GM12878 (cell line): ENCODE measurements at regions not wholly inside any gene's neighbourhood (a gene's known extent, or its start where the extent isn't known, plus 50 kb on each side); places are given as distances from the start of the nearest gene placed in this dataset.

Experiments used
- BACH1 ChIP-seq: fragments of 450-650 bp; IDR thresholded peaks from 2 replicates; pipeline ENCODE4 v1.6.1; 2017; ENCODE audit warnings: mild to moderate bottlenecking, borderline replicate concordance
- BHLHE40 ChIP-seq, 2 experiments: fragments of 450-650 bp in 1 of 2; IDR thresholded peaks; 2 replicates each; pipeline ENCODE4 v1.6.1; 2011 to 2017; ENCODE audit warnings: low read depth in 2 of 2, borderline replicate concordance in 1 of 2, improper control_type of control experiment in 1 of 2, low read length in 1 of 2, mild to moderate bottlenecking in 1 of 2
- BRCA1 ChIP-seq: IDR thresholded peaks from 2 replicates; pipeline ENCODE4 v1.6.1; 2011; ENCODE audit warnings: low read depth, low read length, improper control_type of control experiment
- CBFB ChIP-seq: IDR thresholded peaks from 2 replicates; pipeline ENCODE4 v1.6.1; 2016; ENCODE audit warnings: antibody characterized with exemption, low read depth
- EP300 ChIP-seq, 2 experiments: fragments of 150-350 bp in 1 of 2; IDR thresholded peaks; 2 replicates each; pipeline ENCODE4 v1.6.1; 2011 to 2012; ENCODE audit warnings: low read depth in 2 of 2, low read length in 2 of 2, borderline replicate concordance in 1 of 2, improper control_type of control experiment in 1 of 2, inconsistent platforms in 1 of 2; ENCODE audit not compliant: control insufficient read depth in 1 of 2
- IKZF1 ChIP-seq: fragments of 450-650 bp; conservative IDR thresholded peaks from 2 replicates; pipeline ENCODE4 v1.6.1; 2017; ENCODE audit warnings: antibody characterized with exemption, mild to moderate bottlenecking
- IKZF2 ChIP-seq, 2 experiments: fragments of 450-650 bp; IDR thresholded peaks; 2 replicates each; pipeline ENCODE4 v1.6.1; 2017; ENCODE audit warnings: mild to moderate bottlenecking in 2 of 2, moderate library complexity in 2 of 2
- JUNB ChIP-seq: IDR thresholded peaks from 2 replicates; pipeline ENCODE4 v1.6.1; 2016; ENCODE audit warnings: antibody characterized with exemption, mild to moderate bottlenecking
- MLLT1 ChIP-seq: fragments of 450-650 bp; IDR thresholded peaks from 2 replicates; pipeline ENCODE4 v1.6.1; 2016; ENCODE audit warnings: mild to moderate bottlenecking
- MTA3 ChIP-seq: IDR thresholded peaks from 2 replicates; pipeline ENCODE4 v1.6.1; 2012; ENCODE audit warnings: low read length, inconsistent platforms, borderline replicate concordance
- NKRF ChIP-seq: fragments of 450-650 bp; conservative IDR thresholded peaks from 2 replicates; pipeline ENCODE4 v1.6.1; 2017; ENCODE audit warnings: mild to moderate bottlenecking, moderate library complexity
- PBX3 ChIP-seq: IDR thresholded peaks from 2 replicates; pipeline ENCODE4 v1.6.1; 2011; ENCODE audit warnings: mild to moderate bottlenecking, low read depth, low read length, moderate library complexity; ENCODE audit not compliant: insufficient replicate concordance
- SP1 ChIP-seq: IDR thresholded peaks from one replicate; pipeline ENCODE4 v1.6.1; 2011; ENCODE audit warnings: low read depth, low read length
- SPI1 ChIP-seq: IDR thresholded peaks from 2 replicates; pipeline ENCODE4 v1.6.1; 2011; ENCODE audit warnings: low read depth, mild to moderate bottlenecking, low read length, moderate library complexity, borderline replicate concordance; ENCODE audit not compliant: insufficient read depth
- TCF12 ChIP-seq: IDR thresholded peaks from 2 replicates; pipeline ENCODE4 v1.6.1; 2011; ENCODE audit warnings: low read depth, mild to moderate bottlenecking, low read length
- WRNIP1 ChIP-seq: IDR thresholded peaks from 2 replicates; pipeline ENCODE4 v1.6.1; 2011; ENCODE audit warnings: low read depth, low read length, improper control_type of control experiment, borderline replicate concordance
- ZBTB11 ChIP-seq: fragments of 450-650 bp; formaldehyde crosslinking; IDR thresholded peaks from 2 replicates; pipeline ENCODE4 v1.5.0; 2022; ENCODE audit warnings: mild to moderate bottlenecking, missing genetic modification characterization
- ZNF384 ChIP-seq: IDR thresholded peaks from 2 replicates; pipeline ENCODE4 v1.6.1; 2012; ENCODE audit warnings: low read depth, mild to moderate bottlenecking, low read length, improper control_type of control experiment, borderline replicate concordance
- ZNF622 ChIP-seq: fragments of 450-650 bp; IDR thresholded peaks from 2 replicates; pipeline ENCODE4 v1.6.1; 2017; ENCODE audit warnings: mild to moderate bottlenecking, inconsistent platforms
- ZSCAN29 ChIP-seq: fragments of 450-650 bp; IDR thresholded peaks from 2 replicates; pipeline ENCODE4 v1.6.1; 2017; ENCODE audit warnings: mild to moderate bottlenecking, moderate library complexity

- TF ChIP-seq CBFB, result 0 out of 2 replicates have a peak, but pooled peaks have one; percentile 18
- TF ChIP-seq BHLHE40 (IDR thresholded peaks at IDR 0.05; ENCODE audit: borderline replicate concordance in 1 of 2, low read depth in 2 of 2, low read length in 1 of 2), result peak; percentile 4 to 63; a peak in 1 of 4 replicates
- no peak for TF ChIP-seq ZSCAN29
- peak; percentile 25; the same call in 1 of the 2 replicates for TF ChIP-seq MLLT1
- 0 out of 2 replicates have a peak, but pooled peaks have one; percentile 44 for TF ChIP-seq BACH1
- no peak for TF ChIP-seq JUNB
- TF ChIP-seq SP1, result no peak
- no peak for TF ChIP-seq ZNF384
- TF ChIP-seq TCF12, result peak; percentile 38; the same call in 1 of the 2 replicates
- no peak for TF ChIP-seq NKRF
- no peak for TF ChIP-seq MTA3
- 0 out of 4 replicates have a peak, but pooled peaks of 1 of the 2 experiments have one; percentile 20 for TF ChIP-seq EP300 (IDR thresholded peaks at IDR 0.05; ENCODE audit: borderline replicate concordance in 1 of 2, control insufficient read depth in 1 of 2, low read depth in 2 of 2, low read length in 2 of 2)
- TF ChIP-seq ZBTB11 (CRISPR knock-in tag), result no peak
- peak; percentile 24; the same call in 1 of the 2 replicates for TF ChIP-seq SPI1
- no peak for TF ChIP-seq WRNIP1
- TF ChIP-seq IKZF1, result peak; percentile 76
- TF ChIP-seq ZNF622, result no peak
- TF ChIP-seq BRCA1, result no peak
- no peak for TF ChIP-seq PBX3
- peak; percentile 30 to 43; a peak in 1 of 4 replicates for TF ChIP-seq IKZF2 (IDR thresholded peaks at IDR 0.05)
These were observed 138.1 kb downstream of the TMCO5A start (continued) for GRCh38 chr15:38072348-38073177.
